ENCODE measurements at regions not wholly inside any gene's neighbourhood (a gene's known extent, or its start where the extent isn't known, plus 50 kb on each side); places are given as distances from the start of the nearest gene placed in this dataset.

DNA sequence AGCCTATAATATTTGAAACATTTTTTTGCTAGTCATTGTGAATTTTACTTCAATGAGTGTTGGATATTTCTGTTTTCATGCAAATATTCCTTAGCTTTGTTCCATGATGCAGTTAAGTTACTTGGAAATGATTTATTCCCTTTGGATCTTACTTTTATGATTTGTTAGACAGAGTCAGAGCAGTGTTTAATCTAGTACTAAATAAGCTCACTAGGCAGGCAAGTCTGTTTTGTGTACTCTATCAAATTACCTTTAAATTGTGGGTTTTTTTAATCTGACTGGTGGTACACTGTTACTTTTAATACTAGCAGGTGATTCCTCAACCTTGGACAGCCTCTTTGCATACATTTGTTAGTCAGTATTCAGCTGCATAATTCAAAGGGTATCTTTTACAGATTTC, 173.3 kb upstream of the MBNL1 start:
- no peak for DNase-seq (ENCODE audit: extremely low read depth, low read depth)

DNA sequence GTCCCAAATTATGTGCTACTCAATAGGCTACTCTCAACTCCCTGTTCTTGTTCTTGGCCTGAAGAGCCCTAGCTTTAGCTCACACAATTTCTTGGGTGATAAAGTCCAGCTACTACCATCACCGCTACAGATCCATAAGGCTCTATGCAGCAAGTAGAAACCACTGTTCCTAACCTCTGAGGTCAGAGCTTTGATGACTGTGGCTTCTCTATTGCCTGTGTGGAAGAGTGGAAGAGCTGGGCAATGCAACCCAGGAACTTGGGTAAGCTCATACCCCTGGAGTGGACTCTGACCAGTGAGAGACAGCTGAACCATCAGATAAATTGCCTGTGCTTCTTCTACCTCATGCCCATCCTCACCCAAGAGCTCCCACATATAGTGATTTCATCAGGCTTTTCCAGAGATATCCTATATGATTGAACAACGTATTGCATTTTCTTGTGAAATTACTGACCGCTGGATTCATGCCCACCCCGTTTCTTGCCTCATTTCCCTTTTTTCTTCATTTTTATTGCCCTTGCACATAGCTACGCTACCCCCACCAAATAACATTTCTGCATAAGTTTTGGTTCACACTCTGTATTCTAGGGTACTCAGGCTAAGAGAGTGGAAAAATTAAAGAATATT, 172.3 kb upstream of the MBNL1 start:
- no peak for DNase-seq (ENCODE audit: extremely low read depth, low read depth)

- no peak for DNase-seq (ENCODE audit: extremely low read depth, low read depth)
Observed at GRCh38 chr3:152097120-152097519, 171.6 kb upstream of the MBNL1 start.

GRCh38 chr3:152097770-152098169, 171.0 kb upstream of the MBNL1 start:
- DNase-seq (ENCODE audit: extremely low read depth, low read depth): no peak

GRCh38 chr3:152100491-152101132, 168.1 kb upstream of the MBNL1 start:
- no peak for DNase-seq (ENCODE audit: extremely low read depth, low read depth)

GRCh38 chr3:152102410-152102809, 166.3 kb upstream of the MBNL1 start:
- DNase-seq (ENCODE audit: extremely low read depth, low read depth): no peak

DNA sequence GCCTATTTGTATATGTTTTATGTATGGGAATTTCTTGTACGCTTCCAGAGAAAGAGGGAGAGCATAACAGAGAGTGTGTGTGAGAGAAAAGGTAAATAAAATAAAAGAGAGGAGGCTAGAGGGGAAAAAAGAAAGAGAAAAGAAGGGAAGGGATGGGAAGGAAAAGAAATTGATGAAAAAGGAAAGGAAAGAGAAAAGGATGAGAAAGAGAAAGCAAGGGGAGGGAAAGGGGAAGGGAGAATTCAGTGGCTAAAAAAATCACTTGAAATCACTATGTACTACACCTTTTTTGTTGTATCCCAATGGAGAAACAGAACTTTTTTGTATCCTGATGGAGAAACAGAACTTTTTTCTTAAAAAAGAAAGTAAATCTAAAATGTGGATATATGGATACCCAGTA, 165.5 kb upstream of the MBNL1 start:
- no peak for DNase-seq (ENCODE audit: extremely low read depth, low read depth)

DNA sequence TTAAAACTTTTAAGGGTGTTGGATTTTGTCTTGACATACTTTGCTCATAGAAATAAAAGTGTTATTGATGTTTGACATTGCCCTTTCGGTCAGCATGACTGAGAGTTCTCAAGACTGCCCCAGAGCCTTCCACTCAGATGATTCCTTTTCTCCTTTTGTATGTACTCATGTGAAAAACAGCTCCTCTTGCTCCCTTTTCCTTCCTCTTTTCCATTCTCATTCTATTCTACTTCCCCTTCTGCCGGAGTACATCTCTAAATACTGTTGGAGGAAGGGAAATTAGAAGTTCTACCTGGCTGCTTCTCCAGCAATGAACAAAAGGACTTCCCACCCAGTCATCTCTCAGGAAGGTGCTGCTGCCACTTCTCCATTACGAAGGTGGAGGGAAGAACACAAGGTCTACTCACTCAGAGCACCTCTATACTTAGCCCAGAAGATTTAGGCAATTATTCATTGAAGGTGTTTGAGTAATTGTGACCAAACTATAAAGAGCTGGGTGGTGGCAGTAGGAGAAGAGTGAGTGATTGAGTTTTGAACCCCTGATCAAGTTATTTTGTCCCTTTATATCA, 163.8 kb upstream of the MBNL1 start:
- DNase-seq (ENCODE audit: extremely low read depth, low read depth): no peak

DNA sequence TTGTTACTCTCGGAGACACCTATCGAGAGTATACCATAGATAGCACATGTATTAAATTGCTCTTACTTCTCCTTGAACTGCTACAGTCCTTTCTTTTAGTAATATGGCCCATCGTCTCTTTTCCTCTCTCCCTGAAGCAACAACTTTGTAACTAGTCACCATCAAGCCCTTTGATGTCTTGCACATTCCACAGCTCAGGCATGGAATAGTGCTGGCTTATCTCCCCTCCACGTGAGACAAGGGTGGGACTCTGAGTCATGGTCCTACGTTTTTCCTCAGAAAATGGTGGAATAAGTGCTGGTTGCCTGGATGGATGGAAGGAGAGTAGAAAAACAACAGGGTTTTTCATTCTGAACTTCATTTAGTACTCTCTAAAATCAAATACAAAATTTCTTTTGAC, 163.3 kb upstream of the MBNL1 start:
- DNase-seq (ENCODE audit: extremely low read depth, low read depth): no peak

DNA sequence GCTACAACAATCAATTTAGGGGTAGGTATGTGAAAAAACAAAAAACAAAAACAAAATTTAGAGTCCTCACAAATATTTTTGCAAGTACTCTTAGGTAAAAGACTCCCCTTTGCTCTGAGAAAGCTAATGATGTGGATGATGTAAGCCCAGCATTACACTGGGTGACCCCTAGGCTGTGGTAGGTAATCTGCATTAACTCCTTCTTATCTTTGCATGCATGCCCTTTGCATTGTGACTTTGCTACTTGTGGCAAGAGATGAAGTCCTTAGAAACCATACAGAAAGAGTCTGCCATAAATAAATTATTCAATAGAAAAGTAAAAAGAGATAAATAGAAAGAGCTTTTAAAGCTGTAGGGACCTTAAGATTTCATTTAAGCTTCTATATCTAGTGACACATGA, 159.7 kb upstream of the MBNL1 start:
- DNase-seq (ENCODE audit: extremely low read depth, low read depth): no peak

DNA sequence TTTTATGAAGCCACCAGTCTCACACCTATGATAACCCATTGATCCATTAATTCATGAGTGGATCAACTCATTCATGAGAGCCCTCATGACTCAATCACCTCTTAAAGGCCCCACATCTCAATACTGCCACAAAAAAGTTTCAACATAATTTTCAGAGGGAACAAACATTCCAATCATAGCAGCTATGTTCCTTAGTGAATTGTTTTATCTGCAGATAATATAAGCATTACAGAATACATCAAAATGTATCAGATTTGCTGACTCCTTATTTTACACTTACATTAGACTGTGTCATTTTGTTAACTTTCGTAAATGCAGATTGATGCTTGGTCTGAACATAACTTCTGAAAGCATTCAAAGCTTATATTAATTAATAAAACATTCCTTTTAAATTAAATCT, 155.3 kb upstream of the MBNL1 start:
- no peak for DNase-seq (ENCODE audit: extremely low read depth, low read depth)

GRCh38 chr3:152113992-152114651, 154.6 kb upstream of the MBNL1 start:
- no peak for DNase-seq (ENCODE audit: extremely low read depth, low read depth)

- no peak for DNase-seq (ENCODE audit: extremely low read depth, low read depth)
Observed at GRCh38 chr3:152120601-152121269, 148.0 kb upstream of the MBNL1 start.

DNA sequence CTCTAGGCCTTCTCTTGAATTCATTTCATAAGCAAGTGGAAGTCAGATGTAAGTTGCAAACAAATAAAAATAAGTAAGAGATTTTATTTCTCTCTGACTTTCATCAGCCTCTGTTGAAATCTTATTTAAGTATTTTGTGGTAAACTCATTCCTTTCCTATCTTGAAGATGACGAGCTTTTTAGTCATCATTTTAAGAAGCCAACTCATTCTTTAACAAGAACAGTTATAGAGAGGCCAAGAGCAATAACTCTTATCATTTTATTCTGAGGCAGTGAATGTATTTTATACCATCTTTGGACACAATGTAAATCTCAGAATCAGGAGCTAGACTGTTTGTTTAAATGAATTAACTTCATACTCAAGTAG, 147.5 kb upstream of the MBNL1 start:
- DNase-seq (ENCODE audit: extremely low read depth, low read depth): no peak

DNA sequence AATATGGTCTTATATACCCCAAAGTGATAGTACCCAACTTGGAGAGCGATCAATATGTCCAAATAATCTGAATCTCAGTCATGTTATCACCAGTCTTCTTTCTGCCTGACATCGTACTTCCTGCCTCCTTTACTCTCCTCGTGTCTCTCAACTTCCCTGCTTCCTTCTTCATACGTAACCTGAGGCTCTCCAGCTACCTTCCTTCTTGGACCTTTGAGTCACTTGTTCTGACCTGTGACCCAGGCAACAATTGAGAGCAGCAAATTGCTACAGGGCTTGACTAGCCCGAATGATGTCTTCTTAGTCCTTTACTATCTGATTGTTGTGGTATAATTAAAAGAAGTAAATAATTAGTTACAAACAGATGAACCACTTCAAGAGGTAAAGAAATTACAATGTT, 145.9 kb upstream of the MBNL1 start:
- no peak for DNase-seq (ENCODE audit: extremely low read depth, low read depth)

DNA sequence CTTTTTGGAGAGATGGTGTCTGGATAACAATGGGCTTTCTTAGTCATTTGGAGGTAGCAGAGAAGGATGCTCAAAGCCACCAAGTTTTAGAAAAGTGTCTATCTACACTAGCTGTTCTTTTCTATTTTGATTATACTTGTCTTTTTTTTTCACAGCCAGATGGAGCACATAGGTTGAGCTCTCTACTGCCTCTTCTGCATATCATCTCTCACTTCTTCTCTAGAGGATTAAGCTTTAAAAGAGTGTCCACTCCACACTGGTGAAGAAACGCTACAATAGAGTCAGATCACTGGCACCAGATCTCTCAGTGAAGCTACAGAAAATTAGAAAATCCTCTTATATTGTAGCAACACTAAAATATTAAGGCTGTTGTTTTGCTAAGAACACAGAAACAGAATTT, 145.3 kb upstream of the MBNL1 start:
- DNase-seq (ENCODE audit: extremely low read depth, low read depth): no peak

DNA sequence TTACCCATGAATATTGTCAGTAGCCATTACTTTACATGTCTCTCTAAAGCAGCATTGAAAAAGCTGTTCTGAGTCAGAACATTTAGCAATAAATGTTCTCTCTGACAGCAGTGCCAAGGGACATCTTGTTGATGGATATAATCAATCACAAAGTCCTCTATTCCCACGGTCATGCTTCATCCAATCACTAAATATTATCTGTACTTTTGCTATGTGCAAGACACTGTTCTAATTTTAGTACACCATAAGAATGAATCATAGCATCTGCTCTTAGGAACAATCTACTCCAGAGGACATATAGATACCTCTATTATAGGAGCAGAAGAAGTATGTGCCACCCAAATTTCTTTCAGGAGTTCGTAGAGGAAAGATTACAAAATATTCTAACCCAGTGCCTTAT, 142.5 kb upstream of the MBNL1 start:
- DNase-seq (ENCODE audit: extremely low read depth, low read depth): no peak

GRCh38 chr3:152127058-152127457, 141.7 kb upstream of the MBNL1 start:
- DNase-seq (ENCODE audit: extremely low read depth, low read depth): no peak

GRCh38 chr3:152128356-152128755, 140.4 kb upstream of the MBNL1 start:
- no peak for DNase-seq (ENCODE audit: extremely low read depth, low read depth)

- no peak for DNase-seq (ENCODE audit: extremely low read depth, low read depth)
Observed at GRCh38 chr3:152139651-152140050, 129.1 kb upstream of the MBNL1 start.

GRCh38 chr3:152146461-152146860, 122.3 kb upstream of the MBNL1 start:
- no peak for DNase-seq (ENCODE audit: extremely low read depth, low read depth)

DNA sequence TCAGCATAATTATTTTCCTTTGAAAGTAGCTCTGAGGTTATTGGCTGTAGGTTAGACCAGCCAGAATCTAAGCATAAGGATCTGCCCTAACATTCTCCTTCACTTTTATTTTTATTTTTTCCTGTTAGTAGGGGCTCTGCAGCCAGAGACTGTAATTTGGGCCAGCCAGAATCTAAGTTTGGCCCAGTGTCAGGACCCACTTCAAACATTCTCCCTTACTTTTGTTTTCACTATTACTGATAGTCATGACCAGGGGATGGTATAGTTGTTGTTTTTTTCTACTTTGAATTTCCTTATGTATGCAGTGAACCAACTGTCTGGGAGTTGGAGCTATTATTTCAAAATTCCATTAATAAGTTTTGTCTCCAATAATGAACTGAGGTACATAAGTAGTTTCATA, 121.0 kb upstream of the MBNL1 start:
- no peak for DNase-seq (ENCODE audit: extremely low read depth, low read depth)
